ENCODE measurements at regions not wholly inside any gene's neighbourhood (a gene's known extent, or its start where the extent isn't known, plus 50 kb on each side); places are given as distances from the start of the nearest gene placed in this dataset.
"Not testable (repeated sequence)": the region's sequence is repeated elsewhere in the genome, so short reads cannot be mapped to it uniquely, and the experiment has no call there.

DNA sequence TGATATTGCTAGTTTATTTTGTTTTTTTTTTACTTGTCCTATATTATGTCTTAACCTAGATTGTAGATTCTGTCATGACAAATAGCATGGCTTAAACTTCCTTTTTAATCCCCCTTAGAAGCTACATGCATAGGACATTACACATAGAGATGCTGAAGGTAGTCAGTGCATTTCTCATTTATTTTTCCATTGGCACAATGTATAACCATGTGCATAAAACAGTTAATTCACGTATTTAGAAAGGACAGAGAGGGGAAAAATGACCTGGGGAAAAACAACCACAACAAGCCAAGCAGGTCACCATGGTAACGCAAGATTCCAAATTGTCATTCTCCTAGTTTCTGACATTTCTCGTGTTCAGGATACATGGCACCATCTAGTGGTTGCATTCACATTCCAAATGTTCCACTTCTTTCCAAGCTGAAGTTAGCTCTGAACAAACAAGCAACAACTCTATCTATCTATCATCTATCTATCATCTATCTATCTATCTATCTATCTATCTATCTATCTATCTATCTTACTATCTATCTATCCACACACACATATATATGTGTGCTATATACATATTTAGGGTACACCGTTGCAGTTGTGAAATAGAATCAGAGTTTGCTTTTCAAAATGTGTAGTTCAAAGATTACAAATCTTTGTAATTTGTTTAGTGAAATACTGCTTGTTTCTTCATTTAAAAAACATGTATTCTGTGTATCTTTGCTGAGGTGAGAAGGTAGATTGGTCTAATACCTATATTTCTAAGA is 487.2 kb upstream of the ST8SIA4 start:
- Mint-ChIP-seq H3K36me3 (ENCODE audit: low read depth) (no peaks in the 10 kb centered on the region), H3K4me1 (ENCODE audit: low read depth) (no peaks in the 10 kb centered on the region), H3K27ac (no peak overlapping the region), H3K4me3 (no peak overlapping the region), H3K27me3 (ENCODE audit: insufficient read depth) (no peaks in the 10 kb centered on the region), H3K9me3 (no peaks in the 10 kb centered on the region)
- intact Hi-C loops (cut with micrococcal nuclease): loop anchor here (1.0 kb wide), 2 partner anchors 767 to 960 kb away; no protein-coding TSS in a partner anchor
- DNase-seq (ENCODE audit: low spot score): no peak

DNA sequence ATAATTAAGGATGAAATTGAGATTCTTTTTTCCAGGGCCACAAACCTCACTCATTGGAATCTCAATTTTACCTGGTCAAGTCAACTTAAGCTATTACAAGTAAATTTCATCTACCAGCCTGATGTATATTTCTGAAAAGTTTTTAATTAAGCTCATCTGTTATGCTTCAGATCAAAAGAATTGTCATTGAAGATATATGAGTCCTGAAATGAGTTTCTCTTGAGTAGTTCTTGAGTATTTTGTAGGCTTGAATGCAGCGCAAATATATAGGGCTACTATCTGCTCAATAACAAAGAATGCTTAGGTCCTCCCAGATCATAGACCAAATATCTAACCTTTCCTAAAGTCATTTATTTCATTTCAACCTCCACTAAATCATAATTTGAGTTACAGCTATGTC is 482.2 kb upstream of the ST8SIA4 start:
- no peaks in the 10 kb centered on the region for H3K9me3 Mint-ChIP-seq
- H3K27me3 Mint-ChIP-seq (ENCODE audit: insufficient read depth): no peaks in the 10 kb centered on the region
- intact Hi-C loops (cut with micrococcal nuclease): loop anchor here (5.0 kb wide), 1 partner anchor 908 kb away; no protein-coding TSS in a partner anchor
- no peak overlapping the region for H3K27ac Mint-ChIP-seq
- H3K36me3 Mint-ChIP-seq (ENCODE audit: low read depth): no peaks in the 10 kb centered on the region
- DNase-seq (ENCODE audit: low spot score): no peak
- no peak overlapping the region for H3K4me3 Mint-ChIP-seq
- no peaks in the 10 kb centered on the region for H3K4me1 Mint-ChIP-seq (ENCODE audit: low read depth)

DNA sequence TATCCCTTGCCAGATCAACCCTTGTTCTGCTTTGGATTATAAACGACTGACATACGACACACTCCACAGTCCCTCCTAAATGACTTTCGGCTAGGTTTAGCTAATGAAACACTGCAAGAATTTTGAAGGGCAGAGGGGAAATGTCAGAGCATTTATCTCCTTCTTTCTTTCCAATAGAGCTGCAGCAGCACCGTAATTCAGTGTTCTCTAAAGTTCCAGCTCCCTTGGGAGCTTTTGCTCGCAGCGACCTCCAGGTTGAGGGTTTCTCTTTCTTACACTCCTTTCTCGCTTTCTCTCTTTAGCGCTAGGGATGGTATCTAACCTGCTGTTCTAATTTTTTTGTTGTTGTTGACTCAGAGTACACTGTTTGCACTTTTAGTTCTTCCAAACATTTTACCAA is 467.1 kb upstream of the ST8SIA4 start:
- intact Hi-C loops (cut with micrococcal nuclease): no loop called here
- no peaks in the 10 kb centered on the region for H3K27me3 Mint-ChIP-seq (ENCODE audit: insufficient read depth)
- H3K4me1 Mint-ChIP-seq (ENCODE audit: low read depth): no peaks in the 10 kb centered on the region
- H3K36me3 Mint-ChIP-seq (ENCODE audit: low read depth): no peaks in the 10 kb centered on the region
- H3K9me3 Mint-ChIP-seq: no peaks in the 10 kb centered on the region
- no peak for DNase-seq (ENCODE audit: low spot score)
- H3K4me3 Mint-ChIP-seq: no peak overlapping the region
- H3K27ac Mint-ChIP-seq: no peak overlapping the region

DNA sequence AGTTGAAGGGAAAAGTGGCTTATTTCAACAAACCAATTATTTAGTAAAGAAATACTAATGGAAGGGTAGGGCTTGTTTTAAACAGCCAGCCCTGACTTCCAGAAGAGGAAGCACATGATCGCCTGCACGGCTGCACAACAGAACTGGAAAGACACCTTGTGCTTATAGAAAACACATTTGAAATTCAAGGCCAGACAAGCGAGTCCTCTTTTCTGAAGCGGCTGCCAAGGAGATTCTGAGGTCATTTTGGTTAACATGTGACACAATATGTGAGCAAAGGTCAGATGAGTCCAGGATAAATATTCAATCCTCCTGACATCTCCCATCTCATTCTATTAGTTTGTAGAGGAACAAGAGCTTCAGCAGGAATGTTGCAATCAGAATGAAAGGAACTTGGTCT is 461.4 kb upstream of the ST8SIA4 start:
- no peaks in the 10 kb centered on the region for H3K9me3 Mint-ChIP-seq
- H3K27ac Mint-ChIP-seq: no peak overlapping the region
- DNase-seq (ENCODE audit: low spot score): no peak
- H3K36me3 Mint-ChIP-seq (ENCODE audit: low read depth): no peaks in the 10 kb centered on the region
- no peaks in the 10 kb centered on the region for H3K27me3 Mint-ChIP-seq (ENCODE audit: insufficient read depth)
- intact Hi-C loops (cut with micrococcal nuclease): no loop called here
- no peaks in the 10 kb centered on the region for H3K4me1 Mint-ChIP-seq (ENCODE audit: low read depth)
- no peak overlapping the region for H3K4me3 Mint-ChIP-seq

DNA sequence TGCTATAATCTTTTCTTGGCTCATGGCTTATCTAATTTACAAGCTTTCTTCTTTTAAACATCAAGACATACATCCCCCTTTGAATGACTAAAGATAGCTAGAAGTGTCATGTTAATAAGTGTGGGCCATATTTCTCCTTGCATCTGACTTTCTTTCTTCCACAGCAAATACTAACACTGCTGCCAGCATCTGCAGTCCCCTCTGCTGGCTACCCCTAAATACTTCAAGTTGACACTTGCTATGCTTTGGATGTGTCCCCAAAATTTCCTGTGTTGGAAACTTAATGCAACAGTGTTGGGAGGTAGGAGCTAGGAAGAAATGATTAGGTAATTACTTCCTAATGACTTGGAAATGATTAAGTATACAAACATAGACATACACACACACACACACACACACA is 459.0 kb upstream of the ST8SIA4 start:
- Mint-ChIP-seq H3K27ac (no peak overlapping the region), H3K36me3 (ENCODE audit: low read depth) (no peaks in the 10 kb centered on the region), H3K4me1 (ENCODE audit: low read depth) (no peaks in the 10 kb centered on the region), H3K27me3 (ENCODE audit: insufficient read depth) (no peaks in the 10 kb centered on the region), H3K4me3 (no peak overlapping the region), H3K9me3 (no peaks in the 10 kb centered on the region)
- intact Hi-C loops (cut with micrococcal nuclease): no loop called here
- no peak for DNase-seq (ENCODE audit: low spot score)

DNA sequence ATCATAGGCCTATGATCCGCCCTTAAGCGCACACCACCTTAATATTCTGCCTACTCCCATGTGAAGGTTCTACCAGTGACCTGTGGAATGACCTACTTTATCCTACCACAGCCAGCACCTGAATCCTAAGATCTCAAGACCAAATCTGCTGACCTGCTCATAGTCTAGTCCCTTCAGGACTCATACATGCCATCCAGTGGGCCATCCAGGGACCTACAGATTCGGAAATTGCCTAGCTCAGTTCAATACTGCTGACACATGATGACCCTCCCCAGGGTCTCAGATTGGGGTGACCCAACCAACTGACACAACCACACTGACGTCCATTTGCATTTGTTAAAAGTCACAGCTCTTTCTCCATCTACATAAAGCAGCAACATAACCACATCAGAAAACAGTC is 443.8 kb upstream of the ST8SIA4 start:
- intact Hi-C loops (cut with micrococcal nuclease): no loop called here
- H3K4me3 Mint-ChIP-seq: no peak overlapping the region
- H3K36me3 Mint-ChIP-seq (ENCODE audit: low read depth): no peaks in the 10 kb centered on the region
- DNase-seq (ENCODE audit: low spot score): no peak
- no peaks in the 10 kb centered on the region for H3K27me3 Mint-ChIP-seq (ENCODE audit: insufficient read depth)
- H3K4me1 Mint-ChIP-seq (ENCODE audit: low read depth): no peaks in the 10 kb centered on the region
- no peak overlapping the region for H3K27ac Mint-ChIP-seq
- H3K9me3 Mint-ChIP-seq: peaks cover 5% of the 10 kb centered on the region

DNA sequence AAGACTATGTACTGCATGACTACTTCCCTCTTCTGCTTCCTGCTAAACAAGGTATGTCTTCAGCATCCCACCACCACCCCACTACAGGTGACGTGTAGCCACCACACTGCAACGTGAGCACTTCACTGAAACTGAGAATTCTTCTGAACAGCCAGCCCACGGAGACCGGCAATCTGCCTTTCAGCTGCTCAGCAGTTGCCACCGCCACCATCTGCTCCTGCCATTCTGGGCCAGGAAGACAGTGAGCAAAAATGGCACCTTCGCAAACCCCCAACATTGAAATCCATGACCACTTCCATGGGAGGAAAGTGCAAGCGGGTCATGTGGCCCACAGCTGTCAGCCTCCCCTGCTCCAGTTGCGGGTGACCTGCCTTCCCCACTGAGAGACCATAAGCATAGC is 443.4 kb upstream of the ST8SIA4 start:
- H3K4me1 Mint-ChIP-seq (ENCODE audit: low read depth): no peaks in the 10 kb centered on the region
- no peaks in the 10 kb centered on the region for H3K36me3 Mint-ChIP-seq (ENCODE audit: low read depth)
- DNase-seq (ENCODE audit: low spot score): no peak
- H3K27me3 Mint-ChIP-seq (ENCODE audit: insufficient read depth): no peaks in the 10 kb centered on the region
- H3K4me3 Mint-ChIP-seq: no peak overlapping the region
- intact Hi-C loops (cut with micrococcal nuclease): no loop called here
- peaks cover 5% of the 10 kb centered on the region for H3K9me3 Mint-ChIP-seq
- H3K27ac Mint-ChIP-seq: no peak overlapping the region

DNA sequence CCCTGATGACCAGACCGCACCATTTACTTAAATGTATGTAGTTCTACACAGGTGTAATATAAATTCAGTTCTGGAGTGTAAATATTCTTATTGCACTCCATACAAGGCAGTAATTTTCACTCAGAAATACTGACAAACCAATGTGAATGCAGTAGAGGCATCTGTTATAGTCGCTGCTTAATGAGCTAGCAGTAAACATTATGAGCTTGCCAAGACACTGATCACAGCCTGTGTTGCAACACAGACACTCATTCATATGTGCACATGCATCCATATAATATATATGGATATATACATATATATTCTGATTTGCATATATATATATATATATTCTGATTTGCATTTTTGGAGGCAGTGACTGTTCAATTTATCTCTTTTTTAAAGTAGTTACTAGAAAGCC is 435.1 kb upstream of the ST8SIA4 start:
- Mint-ChIP-seq H3K36me3 (ENCODE audit: low read depth) (no peaks in the 10 kb centered on the region), H3K9me3 (no peaks in the 10 kb centered on the region), H3K27me3 (ENCODE audit: insufficient read depth) (no peaks in the 10 kb centered on the region), H3K27ac (no peak overlapping the region), H3K4me3 (no peak overlapping the region), H3K4me1 (ENCODE audit: low read depth) (no peaks in the 10 kb centered on the region)
- no peak for DNase-seq (ENCODE audit: low spot score)
- intact Hi-C loops (cut with micrococcal nuclease): no loop called here

DNA sequence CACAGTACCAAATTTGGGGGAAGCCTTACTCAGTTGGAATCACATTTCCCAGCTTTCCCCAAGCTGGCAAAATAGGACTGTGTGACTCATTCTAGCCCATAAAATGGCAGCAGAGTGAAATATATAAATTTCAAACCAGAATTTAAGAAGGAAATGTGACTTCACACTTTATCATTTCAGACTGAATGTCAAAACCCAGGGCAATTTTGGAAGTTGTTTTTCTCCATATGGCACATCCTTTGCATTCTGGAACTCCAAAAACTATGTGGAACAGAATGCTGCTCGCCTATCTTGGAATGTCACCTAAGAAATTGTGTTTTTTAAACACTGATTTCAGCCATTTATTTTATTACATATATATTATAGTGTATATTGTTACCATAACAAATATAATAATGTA is 424.7 kb upstream of the ST8SIA4 start:
- H3K36me3 Mint-ChIP-seq (ENCODE audit: low read depth): no peaks in the 10 kb centered on the region
- intact Hi-C loops (cut with micrococcal nuclease): no loop called here
- H3K4me1 Mint-ChIP-seq (ENCODE audit: low read depth): no peaks in the 10 kb centered on the region
- no peaks in the 10 kb centered on the region for H3K27me3 Mint-ChIP-seq (ENCODE audit: insufficient read depth)
- no peak for DNase-seq (ENCODE audit: low spot score)
- H3K4me3 Mint-ChIP-seq: no peak overlapping the region
- no peaks in the 10 kb centered on the region for H3K9me3 Mint-ChIP-seq
- H3K27ac Mint-ChIP-seq: no peak overlapping the region

DNA sequence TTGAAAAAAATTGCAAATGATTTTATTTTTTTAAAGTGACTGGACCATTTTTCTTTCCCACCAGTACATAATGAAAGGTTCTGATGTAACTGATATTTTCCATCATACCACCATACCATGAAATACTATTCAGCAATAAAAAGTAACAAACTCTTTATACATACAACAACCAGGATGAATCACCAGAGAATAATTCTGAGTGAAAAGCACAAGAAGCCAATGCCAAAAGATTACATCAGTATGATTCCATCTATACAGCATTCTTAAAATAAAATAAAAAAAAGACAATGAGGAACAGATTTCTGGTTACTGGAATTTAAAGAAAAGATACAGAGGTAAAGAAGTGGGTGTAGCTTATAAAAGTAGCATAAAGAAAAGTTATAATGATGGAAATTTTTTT is 423.7 kb upstream of the ST8SIA4 start:
- no peak overlapping the region for H3K27ac Mint-ChIP-seq
- H3K4me3 Mint-ChIP-seq: no peak overlapping the region
- H3K36me3 Mint-ChIP-seq (ENCODE audit: low read depth): no peaks in the 10 kb centered on the region
- DNase-seq (ENCODE audit: low spot score): no peak
- intact Hi-C loops (cut with micrococcal nuclease): no loop called here
- H3K27me3 Mint-ChIP-seq (ENCODE audit: insufficient read depth): no peaks in the 10 kb centered on the region
- no peaks in the 10 kb centered on the region for H3K4me1 Mint-ChIP-seq (ENCODE audit: low read depth)
- H3K9me3 Mint-ChIP-seq: no peaks in the 10 kb centered on the region

DNA sequence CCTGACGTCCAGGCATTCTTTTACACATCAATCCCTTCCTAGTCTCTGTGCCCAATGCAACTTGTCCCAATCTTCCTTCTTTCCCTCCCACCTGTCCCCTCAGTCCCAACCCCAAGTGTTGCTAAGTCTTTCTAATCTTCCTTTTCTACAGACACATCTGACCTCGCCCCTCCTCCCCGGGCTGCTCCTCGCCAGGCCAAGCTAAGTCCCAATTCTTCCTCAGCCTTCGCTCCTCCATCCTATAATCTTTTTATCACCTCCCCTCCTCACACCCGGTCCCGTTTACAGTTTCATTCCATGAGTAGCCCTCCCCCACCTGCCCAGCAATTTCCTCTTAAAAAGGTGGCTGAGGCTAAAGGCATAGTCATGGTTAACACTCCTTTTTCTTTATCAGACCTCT is 413.3 kb upstream of the ST8SIA4 start:
- H3K4me1 Mint-ChIP-seq (ENCODE audit: low read depth); H3K9me3 Mint-ChIP-seq; DNase-seq (ENCODE audit: low spot score); H3K27me3 Mint-ChIP-seq (ENCODE audit: insufficient read depth); H3K27ac Mint-ChIP-seq; H3K4me3 Mint-ChIP-seq; intact Hi-C loops (cut with micrococcal nuclease); H3K36me3 Mint-ChIP-seq (ENCODE audit: low read depth): not testable (repeated sequence)

DNA sequence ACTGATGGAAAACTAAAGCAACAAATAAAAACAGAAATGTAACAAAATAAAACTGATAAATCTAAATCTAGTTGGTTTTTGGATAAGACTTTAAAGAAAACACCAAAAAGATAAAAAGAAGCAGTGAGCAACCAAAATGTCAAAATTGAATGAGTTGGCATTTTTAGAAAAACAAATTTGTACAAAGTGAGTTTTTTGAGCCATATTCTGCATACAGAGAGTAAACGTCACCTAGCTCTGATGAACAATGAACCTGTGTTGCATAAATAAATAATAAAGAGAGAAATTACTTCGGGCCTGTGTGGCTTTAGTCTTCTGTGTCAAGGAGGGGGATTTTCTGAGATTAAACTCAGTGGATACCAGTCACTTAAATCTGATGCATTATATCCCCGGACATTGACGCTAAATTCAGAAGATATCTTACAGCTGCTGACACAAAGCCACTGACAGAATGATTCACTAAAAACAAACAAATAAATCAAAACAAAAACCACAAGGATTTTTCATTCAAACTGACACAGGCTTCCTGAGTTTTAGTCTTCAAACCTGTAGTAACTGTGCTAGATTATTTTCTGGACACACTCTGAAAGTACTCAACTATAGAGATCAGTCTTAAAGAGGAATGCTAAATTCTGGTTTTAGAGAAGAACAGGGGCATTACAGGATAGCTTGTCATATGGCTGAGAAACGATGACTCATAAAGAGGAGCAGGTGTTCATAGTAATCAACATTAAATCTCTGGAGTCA is 403.5 kb upstream of the ST8SIA4 start:
- H3K4me1 Mint-ChIP-seq (ENCODE audit: low read depth): no peaks in the 10 kb centered on the region
- no peaks in the 10 kb centered on the region for H3K36me3 Mint-ChIP-seq (ENCODE audit: low read depth)
- no peak overlapping the region for H3K27ac Mint-ChIP-seq
- DNase-seq (ENCODE audit: low spot score): no peak
- intact Hi-C loops (cut with micrococcal nuclease): no loop called here
- H3K27me3 Mint-ChIP-seq (ENCODE audit: insufficient read depth): no peaks in the 10 kb centered on the region
- H3K9me3 Mint-ChIP-seq: peaks cover 2% of the 10 kb centered on the region
- no peak overlapping the region for H3K4me3 Mint-ChIP-seq

DNA sequence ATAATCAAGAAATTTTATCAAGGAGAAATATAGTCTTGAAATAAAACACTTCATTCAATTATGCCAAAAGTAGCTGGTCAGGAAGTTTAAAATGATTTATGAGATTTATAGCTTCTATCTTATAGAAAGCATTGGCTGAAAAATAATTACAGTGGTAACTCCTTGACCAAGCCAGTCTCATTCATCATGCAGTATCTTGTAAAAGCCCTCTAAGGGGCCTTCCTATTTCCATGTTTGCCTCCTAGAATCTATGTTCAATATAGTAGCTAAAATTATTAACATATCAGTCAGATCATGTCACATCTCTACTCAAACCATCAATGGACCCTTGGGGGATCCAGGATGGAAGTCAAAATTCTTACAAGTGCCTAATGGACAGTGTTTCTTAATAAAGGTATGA is 393.4 kb upstream of the ST8SIA4 start:
- Mint-ChIP-seq H3K36me3 (ENCODE audit: low read depth) (no peaks in the 10 kb centered on the region), H3K9me3 (no peaks in the 10 kb centered on the region), H3K4me1 (ENCODE audit: low read depth) (no peaks in the 10 kb centered on the region), H3K4me3 (no peak overlapping the region), H3K27ac (no peak overlapping the region), H3K27me3 (ENCODE audit: insufficient read depth) (no peaks in the 10 kb centered on the region)
- no peak for DNase-seq (ENCODE audit: low spot score)
- intact Hi-C loops (cut with micrococcal nuclease): no loop called here
